ENCODE measurements at regions not wholly inside any gene's neighbourhood (a gene's known extent, or its start where the extent isn't known, plus 50 kb on each side); places are given as distances from the start of the nearest gene placed in this dataset.

DNA sequence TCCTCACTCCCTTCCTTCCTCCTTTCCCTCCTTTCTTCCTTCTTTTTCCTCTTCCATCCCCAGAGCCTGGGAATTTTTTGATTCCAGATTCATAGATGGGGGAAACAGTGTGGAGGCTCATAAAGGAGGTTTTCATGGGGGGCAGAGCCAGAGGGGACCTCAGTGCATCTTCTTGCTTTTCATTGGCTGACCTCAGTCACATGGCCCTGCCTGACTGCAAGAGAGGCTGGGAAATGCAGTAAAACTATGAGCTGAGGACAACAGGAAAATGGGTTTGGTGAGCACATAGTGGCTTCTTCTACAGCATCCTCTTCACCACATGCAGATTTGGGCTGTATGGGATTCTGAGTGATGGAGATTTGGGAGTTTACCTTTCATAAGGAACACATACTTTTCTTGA, 437.1 kb upstream of the TBX3 start:
- DNase-seq = no peak
- H3K27ac ChIP-seq (ENCODE audit: insufficient read depth in 1 of 2, low read depth in 1 of 2, low read length in 2 of 2, poor library complexity in 1 of 2, severe bottlenecking in 2 of 2) = no peak overlapping the region
- POLR2A ChIA-PET = no interaction called here
- peaks cover 0 to 4% (median 3%) of the 10 kb centered on the region in 5 experiments for H3K9me3 ChIP-seq (ENCODE audit: control extremely low read depth in 1 of 5, control insufficient read depth in 4 of 5, insufficient read depth in 2 of 5, low read depth in 1 of 5, low read length in 4 of 5)
- H3K27me3 ChIP-seq (replicated peaks in 2 of 5; ENCODE audit: control insufficient read depth in 4 of 5, insufficient read depth in 5 of 5, low read length in 4 of 5) = no peaks in the 10 kb centered on the region
- H3K4me3 ChIP-seq (ENCODE audit: control insufficient read depth in 1 of 7, extremely low read depth in 1 of 7, insufficient read depth in 4 of 7, low read depth in 2 of 7, low read length in 6 of 7) = no peak overlapping the region
- H3K4me1 ChIP-seq (ENCODE audit: control extremely low read depth in 1 of 4, control insufficient read depth in 4 of 4, insufficient read depth in 4 of 4, low read length in 3 of 4) = no peaks in the 10 kb centered on the region
- CTCF ChIA-PET = no interaction called here
- no peaks in the 10 kb centered on the region for H3K36me3 ChIP-seq (ENCODE audit: control insufficient read depth in 4 of 4, insufficient read depth in 4 of 4, low read length in 3 of 4)

GRCh38 chr12:115118177-115118724, 434.3 kb upstream of the TBX3 start:
- WGBS (ENCODE audit: insufficient coverage) = 83% methylated on average over 1 of the region's 3 CpGs
- H3K4me1 ChIP-seq (ENCODE audit: control extremely low read depth in 1 of 4, control insufficient read depth in 4 of 4, insufficient read depth in 4 of 4, low read length in 3 of 4) = no peaks in the 10 kb centered on the region
- CTCF ChIA-PET = no interaction called here
- H3K27ac ChIP-seq (ENCODE audit: insufficient read depth in 1 of 2, low read depth in 1 of 2, low read length in 2 of 2, poor library complexity in 1 of 2, severe bottlenecking in 2 of 2) = no peak overlapping the region
- no peak overlapping the region for H3K4me3 ChIP-seq (ENCODE audit: control insufficient read depth in 1 of 7, extremely low read depth in 1 of 7, insufficient read depth in 4 of 7, low read depth in 2 of 7, low read length in 6 of 7)
- H3K9me3 ChIP-seq (ENCODE audit: control extremely low read depth in 1 of 5, control insufficient read depth in 4 of 5, insufficient read depth in 2 of 5, low read depth in 1 of 5, low read length in 4 of 5) = peaks cover 0 to 4% (median 3%) of the 10 kb centered on the region in 5 experiments
- no peak for DNase-seq
- no peaks in the 10 kb centered on the region for H3K27me3 ChIP-seq (replicated peaks in 2 of 5; ENCODE audit: control insufficient read depth in 4 of 5, insufficient read depth in 5 of 5, low read length in 4 of 5)
- no peaks in the 10 kb centered on the region for H3K36me3 ChIP-seq (ENCODE audit: control insufficient read depth in 4 of 4, insufficient read depth in 4 of 4, low read length in 3 of 4)
- POLR2A ChIA-PET = no interaction called here

DNA sequence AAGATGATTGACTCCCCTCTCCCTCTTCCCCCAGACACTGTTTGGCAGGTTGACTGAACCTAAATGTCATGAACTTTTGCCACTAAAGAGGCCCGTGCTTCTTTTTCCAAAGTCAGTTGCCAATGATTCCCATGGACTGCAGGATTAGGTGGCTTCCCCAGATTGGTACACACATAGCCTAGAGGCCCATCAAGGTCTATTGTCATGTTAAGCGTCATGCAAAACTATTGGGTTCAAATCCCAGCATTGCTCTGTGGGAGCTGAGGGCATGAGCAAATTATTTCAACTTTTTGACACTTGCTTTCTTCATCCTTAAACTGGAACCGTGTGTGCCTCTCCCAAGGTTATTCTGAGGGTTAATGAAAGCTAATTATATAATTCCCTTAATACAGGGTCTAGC, 430.2 kb upstream of the TBX3 start:
- no peaks in the 10 kb centered on the region for H3K4me1 ChIP-seq (ENCODE audit: control extremely low read depth in 1 of 4, control insufficient read depth in 4 of 4, insufficient read depth in 4 of 4, low read length in 3 of 4)
- no peaks in the 10 kb centered on the region for H3K36me3 ChIP-seq (ENCODE audit: control insufficient read depth in 4 of 4, insufficient read depth in 4 of 4, low read length in 3 of 4)
- no peak overlapping the region for H3K4me3 ChIP-seq (ENCODE audit: control insufficient read depth in 1 of 7, extremely low read depth in 1 of 7, insufficient read depth in 4 of 7, low read depth in 2 of 7, low read length in 6 of 7)
- H3K27me3 ChIP-seq (replicated peaks in 2 of 5; ENCODE audit: control insufficient read depth in 4 of 5, insufficient read depth in 5 of 5, low read length in 4 of 5) = no peaks in the 10 kb centered on the region
- ChIA-PET POLR2A (no interaction called here), CTCF (no interaction called here)
- H3K27ac ChIP-seq (ENCODE audit: insufficient read depth in 1 of 2, low read depth in 1 of 2, low read length in 2 of 2, poor library complexity in 1 of 2, severe bottlenecking in 2 of 2) = no peak overlapping the region
- no peak for DNase-seq
- H3K9me3 ChIP-seq (ENCODE audit: control extremely low read depth in 1 of 5, control insufficient read depth in 4 of 5, insufficient read depth in 2 of 5, low read depth in 1 of 5, low read length in 4 of 5) = peaks cover 0 to 4% (median 0%) of the 10 kb centered on the region in 5 experiments
- 82% methylated on average over 2 of the region's 3 CpGs for WGBS (ENCODE audit: insufficient coverage)

DNA sequence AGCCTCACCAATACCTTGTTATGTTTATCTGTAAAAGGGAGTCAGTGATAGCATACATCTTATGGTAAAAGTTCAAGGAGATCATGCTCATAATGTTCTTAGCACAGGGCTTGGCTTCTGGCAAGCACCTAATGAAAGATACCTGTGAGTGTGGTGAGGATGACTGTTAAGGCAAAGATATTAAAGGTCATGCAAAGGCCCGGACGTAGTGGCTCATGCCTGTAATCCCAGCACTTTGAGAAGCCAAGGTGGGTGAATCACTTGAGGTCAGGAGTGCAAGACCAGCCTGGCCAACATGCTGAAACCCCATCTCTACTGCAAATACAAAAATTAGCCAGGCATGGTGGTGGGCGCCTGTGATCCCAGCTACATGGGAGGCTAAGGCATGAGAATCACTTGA, 425.9 kb upstream of the TBX3 start:
- no peaks in the 10 kb centered on the region for H3K4me1 ChIP-seq (ENCODE audit: control extremely low read depth in 1 of 4, control insufficient read depth in 4 of 4, insufficient read depth in 4 of 4, low read length in 3 of 4)
- ChIA-PET POLR2A (no interaction called here), CTCF (no interaction called here)
- 100% methylated on average over 3 of the region's 3 CpGs for WGBS (ENCODE audit: insufficient coverage)
- no peaks in the 10 kb centered on the region for H3K27me3 ChIP-seq (replicated peaks in 2 of 5; ENCODE audit: control insufficient read depth in 4 of 5, insufficient read depth in 5 of 5, low read length in 4 of 5)
- no peaks in the 10 kb centered on the region for H3K9me3 ChIP-seq (ENCODE audit: control extremely low read depth in 1 of 5, control insufficient read depth in 4 of 5, insufficient read depth in 2 of 5, low read depth in 1 of 5, low read length in 4 of 5)
- H3K4me3 ChIP-seq (ENCODE audit: control insufficient read depth in 1 of 7, extremely low read depth in 1 of 7, insufficient read depth in 4 of 7, low read depth in 2 of 7, low read length in 6 of 7) = no peak overlapping the region
- DNase-seq = no peak
- H3K27ac ChIP-seq (ENCODE audit: insufficient read depth in 1 of 2, low read depth in 1 of 2, low read length in 2 of 2, poor library complexity in 1 of 2, severe bottlenecking in 2 of 2) = no peak overlapping the region
- no peaks in the 10 kb centered on the region for H3K36me3 ChIP-seq (ENCODE audit: control insufficient read depth in 4 of 4, insufficient read depth in 4 of 4, low read length in 3 of 4)

- H3K4me3 ChIP-seq (ENCODE audit: control insufficient read depth in 1 of 7, extremely low read depth in 1 of 7, insufficient read depth in 4 of 7, low read depth in 2 of 7, low read length in 6 of 7) = no peak overlapping the region
- no peaks in the 10 kb centered on the region for H3K4me1 ChIP-seq (ENCODE audit: control extremely low read depth in 1 of 4, control insufficient read depth in 4 of 4, insufficient read depth in 4 of 4, low read length in 3 of 4)
- ChIA-PET POLR2A (no interaction called here), CTCF (no interaction called here)
- H3K27ac ChIP-seq (ENCODE audit: insufficient read depth in 1 of 2, low read depth in 1 of 2, low read length in 2 of 2, poor library complexity in 1 of 2, severe bottlenecking in 2 of 2) = no peak overlapping the region
- 100% methylated on average over 2 of the region's 3 CpGs for WGBS (ENCODE audit: insufficient coverage)
- no peaks in the 10 kb centered on the region for H3K36me3 ChIP-seq (ENCODE audit: control insufficient read depth in 4 of 4, insufficient read depth in 4 of 4, low read length in 3 of 4)
- H3K9me3 ChIP-seq (ENCODE audit: control extremely low read depth in 1 of 5, control insufficient read depth in 4 of 5, insufficient read depth in 2 of 5, low read depth in 1 of 5, low read length in 4 of 5) = no peaks in the 10 kb centered on the region
- no peaks in the 10 kb centered on the region for H3K27me3 ChIP-seq (replicated peaks in 2 of 5; ENCODE audit: control insufficient read depth in 4 of 5, insufficient read depth in 5 of 5, low read length in 4 of 5)
- no peak for DNase-seq
These were observed 424.4 kb upstream of the TBX3 start for GRCh38 chr12:115108129-115109100.

- H3K9me3 ChIP-seq (ENCODE audit: control extremely low read depth in 1 of 5, control insufficient read depth in 4 of 5, insufficient read depth in 2 of 5, low read depth in 1 of 5, low read length in 4 of 5) = no peaks in the 10 kb centered on the region
- H3K27me3 ChIP-seq (replicated peaks in 2 of 5; ENCODE audit: control insufficient read depth in 4 of 5, insufficient read depth in 5 of 5, low read length in 4 of 5) = no peaks in the 10 kb centered on the region
- no peaks in the 10 kb centered on the region for H3K36me3 ChIP-seq (ENCODE audit: control insufficient read depth in 4 of 4, insufficient read depth in 4 of 4, low read length in 3 of 4)
- no peak for DNase-seq
- H3K4me3 ChIP-seq (ENCODE audit: control insufficient read depth in 1 of 7, extremely low read depth in 1 of 7, insufficient read depth in 4 of 7, low read depth in 2 of 7, low read length in 6 of 7) = no peak overlapping the region
- H3K27ac ChIP-seq (ENCODE audit: insufficient read depth in 1 of 2, low read depth in 1 of 2, low read length in 2 of 2, poor library complexity in 1 of 2, severe bottlenecking in 2 of 2) = no peak overlapping the region
- no peaks in the 10 kb centered on the region for H3K4me1 ChIP-seq (ENCODE audit: control extremely low read depth in 1 of 4, control insufficient read depth in 4 of 4, insufficient read depth in 4 of 4, low read length in 3 of 4)
- CTCF ChIA-PET = no interaction called here
- POLR2A ChIA-PET = no interaction called here
- WGBS (ENCODE audit: insufficient coverage) = 35% methylated on average over 8 of the region's 10 CpGs
These were observed 420.2 kb upstream of the TBX3 start for GRCh38 chr12:115103884-115104883.

DNA sequence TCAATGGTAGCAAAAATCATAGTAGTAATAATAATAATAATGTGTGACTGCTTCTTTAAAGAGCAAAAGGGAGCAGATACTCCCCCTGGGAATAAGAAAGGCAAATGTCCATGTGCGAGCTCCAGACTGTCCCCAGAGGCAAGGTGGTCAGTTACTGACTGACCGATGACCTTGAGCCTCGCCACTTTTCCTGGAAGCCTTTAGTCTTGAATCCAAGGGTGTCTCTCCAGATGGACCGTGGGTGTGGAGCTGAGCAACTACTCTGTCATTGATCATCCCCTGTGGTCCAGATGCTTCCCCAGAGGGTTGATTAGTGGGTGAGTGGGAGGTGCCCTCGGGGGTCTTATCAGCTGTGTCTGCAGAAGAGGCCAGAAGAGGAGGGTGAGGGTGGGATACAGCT, 418.5 kb upstream of the TBX3 start:
- ChIA-PET POLR2A (no interaction called here), CTCF (no interaction called here)
- Histone ChIP-seq H3K9me3 (ENCODE audit: control extremely low read depth in 1 of 5, control insufficient read depth in 4 of 5, insufficient read depth in 2 of 5, low read depth in 1 of 5, low read length in 4 of 5) (no peaks in the 10 kb centered on the region), H3K4me3 (ENCODE audit: control insufficient read depth in 1 of 7, extremely low read depth in 1 of 7, insufficient read depth in 4 of 7, low read depth in 2 of 7, low read length in 6 of 7) (no peak overlapping the region), H3K36me3 (ENCODE audit: control insufficient read depth in 4 of 4, insufficient read depth in 4 of 4, low read length in 3 of 4) (no peaks in the 10 kb centered on the region), H3K27me3 (replicated peaks in 2 of 5; ENCODE audit: control insufficient read depth in 4 of 5, insufficient read depth in 5 of 5, low read length in 4 of 5) (no peaks in the 10 kb centered on the region), H3K27ac (ENCODE audit: insufficient read depth in 1 of 2, low read depth in 1 of 2, low read length in 2 of 2, poor library complexity in 1 of 2, severe bottlenecking in 2 of 2) (no peak overlapping the region), H3K4me1 (ENCODE audit: control extremely low read depth in 1 of 4, control insufficient read depth in 4 of 4, insufficient read depth in 4 of 4, low read length in 3 of 4) (no peaks in the 10 kb centered on the region)
- WGBS (ENCODE audit: insufficient coverage) = 88% methylated on average over 4 of the region's 5 CpGs
- no peak for DNase-seq
